K562 (cell line): ENCODE measurements at regions not wholly inside any gene's neighbourhood (a gene's known extent, or its start where the extent isn't known, plus 50 kb on each side); places are given as distances from the start of the nearest gene placed in this dataset.

Experiments
- ATAC-seq: fragments of 200-7000 bp; cut with Tn5 transposase; 3 replicates; pipeline ENCODE4 v1.9.1; 2020; ENCODE audit warnings: moderate library complexity
- BruUV-seq: library from RNA; stranded (reverse); fragments of 400-500 nt; replicated peaks from 2 replicates; lab custom pipeline; 2021; lab: Mats Ljungman, UMichigan
- CTCF ChIA-PET: fragments of 300-600 bp; formaldehyde crosslinking; extraction: SDS; loops from one replicate; lab custom pipeline; 2021; ENCODE audit warnings: low intra/inter-chr PET ratio; lab: Yijun Ruan, JAX
- POLR2A ChIA-PET: fragments of 300-600, 350-650 bp; sonication (Branson Sonifier 250); formaldehyde crosslinking; extraction: SDS; loops from one replicate; lab custom pipeline; 2021; ENCODE audit warnings: antibody characterized with exemption, inconsistent platforms; lab: Yijun Ruan, JAX
- DNase-seq, 4 experiments: peaks; one replicate each; pipeline versions ENCODE4 v3.0.0 to v3.0.0-alpha.2; 2011 to 2018; ENCODE audit warnings: low spot score in 3 of 4, mixed read lengths in 3 of 4; ENCODE audit errors: extremely low read depth in 1 of 4
- FAIRE-seq: peaks from 2 replicates; lab custom pipeline; 2011; peaks lifted over from hg19 to GRCh38; lab: Jason Lieb, UNC
- H2AFZ ChIP-seq: 2 replicates; pipeline ENCODE4 v1.6.0; 2011; ENCODE audit warnings: low read depth, low read length, control low read depth, inconsistent platforms
- H3K27ac ChIP-seq: fragments of 200-600 bp; 3 replicates; pipeline ENCODE4 v1.8.0; 2011; ENCODE audit warnings: low read depth, mild to moderate bottlenecking, control low read depth, inconsistent platforms, low read length, moderate library complexity, mixed read lengths; ENCODE audit errors: extremely low read depth
- H3K27me3 ChIP-seq, 2 experiments: fragments of 300-600 bp in 1 of 2; 2 replicates in 1 of 2; 3 replicates in 1 of 2; pipeline versions ENCODE4 v1.6.0 to v1.8.0; 2011; ENCODE audit warnings: inconsistent platforms in 2 of 2, low read length in 2 of 2, mild to moderate bottlenecking in 1 of 2, mixed read lengths in 1 of 2, moderate library complexity in 1 of 2; ENCODE audit not compliant: control insufficient read depth in 2 of 2, insufficient read depth in 2 of 2
- H3K36me3 ChIP-seq: fragments of 300-600 bp; 3 replicates; pipeline ENCODE4 v1.8.0; 2011; ENCODE audit warnings: mild to moderate bottlenecking, low read length, inconsistent platforms; ENCODE audit not compliant: control insufficient read depth, insufficient read depth
- H3K4me1 ChIP-seq, 2 experiments: fragments of 200-600 bp in 1 of 2; replicated peaks in 1 of 2; 2 replicates in 1 of 2; 3 replicates in 1 of 2; pipeline versions ENCODE4 v1.5.1 to v1.8.0; 2011; ENCODE audit warnings: inconsistent platforms in 2 of 2, low read length in 2 of 2, mild to moderate bottlenecking in 1 of 2, mixed read lengths in 1 of 2, moderate library complexity in 1 of 2; ENCODE audit not compliant: control insufficient read depth in 2 of 2, insufficient read depth in 2 of 2
- H3K4me2 ChIP-seq: 2 replicates; pipeline ENCODE4 v1.6.1; 2011; ENCODE audit warnings: low read length, control low read depth, inconsistent platforms, mixed read lengths; ENCODE audit not compliant: insufficient read depth
- H3K4me3 ChIP-seq: fragments of 200-600 bp; sonication (generic), shearing (Covaris generic); 2 replicates; pipeline ENCODE4 v1.5.1; 2016; ENCODE audit warnings: control low read depth, inconsistent platforms
- H3K79me2 ChIP-seq: fragments of 200-600 bp; 3 replicates; pipeline ENCODE4 v1.8.0; 2011; ENCODE audit warnings: low read length, inconsistent platforms; ENCODE audit not compliant: control insufficient read depth, insufficient read depth
- H3K9ac ChIP-seq, 2 experiments: 2 replicates each; pipeline versions ENCODE4 v1.6.0 to v1.6.1; 2011; ENCODE audit warnings: low read depth in 2 of 2, low read length in 2 of 2, control low read depth in 1 of 2, inconsistent platforms in 1 of 2, mild to moderate bottlenecking in 1 of 2, mixed read lengths in 1 of 2; ENCODE audit not compliant: insufficient read depth in 1 of 2
- H3K9me1 ChIP-seq: one replicate; pipeline ENCODE4 v1.6.0; 2011; ENCODE audit warnings: inconsistent platforms, mild to moderate bottlenecking, low read length, moderate library complexity; ENCODE audit not compliant: control insufficient read depth, insufficient read depth
- H3K9me3 ChIP-seq: replicated peaks from 2 replicates; pipeline ENCODE4 v1.5.1; 2011; ENCODE audit warnings: low read depth, low read length, inconsistent platforms; ENCODE audit not compliant: control insufficient read depth, insufficient read depth
- H4K20me1 ChIP-seq: replicated peaks from 2 replicates; pipeline ENCODE4 v1.6.1; 2011; ENCODE audit warnings: low read length, inconsistent platforms, mixed read lengths; ENCODE audit not compliant: control insufficient read depth, insufficient read depth
- CLOCK ChIP-seq: fragments of 250-450 bp; sonication (Bioruptor Pico); IDR thresholded peaks from 2 replicates; pipeline ENCODE4 v1.4.0; 2020; ENCODE audit warnings: mild to moderate bottlenecking, moderate library complexity, borderline replicate concordance
- RAD51 ChIP-seq: fragments of 450-650 bp; IDR thresholded peaks from 2 replicates; pipeline ENCODE4 v1.7.1; 2016; ENCODE audit warnings: low read depth, mild to moderate bottlenecking, borderline replicate concordance
- USF2 ChIP-seq: sonication (generic); formaldehyde crosslinking; IDR thresholded peaks from 2 replicates; pipeline ENCODE4 v1.5.0; 2020; ENCODE audit warnings: missing genetic modification reagents
- ZNF77 ChIP-seq: fragments of 250-450 bp; sonication (Bioruptor Pico); IDR thresholded peaks from 2 replicates; pipeline ENCODE4 v1.5.0; 2020
- WGBS: fragments of 100-300 bp; shearing (Covaris generic); methylation state at CpG from one replicate; pipeline ENCODE4 v1.1.6; 2016; ENCODE audit warnings: low coverage, mixed read lengths; ENCODE audit not compliant: insufficient coverage; ENCODE audit errors: missing lambda C conversion rate; 5-methylcytosine and 5-hydroxymethylcytosine counted together
- in situ Hi-C: fragments of 300-500 bp; cut with MboI; formaldehyde crosslinking; loops from 4 replicates; pipeline ENCODE4 v1.15.0; 2018; ENCODE audit warnings: inconsistent platforms, mixed read lengths
- intact Hi-C: fragments of 100-400 bp; cut with micrococcal nuclease; formaldehyde crosslinking; loops from 2 replicates; pipeline ENCODE4 v1.14.2; 2022
- TF ChIP-seq, protein P1 (sequence below): sonication (generic); formaldehyde crosslinking; IDR thresholded peaks from 2 replicates; pipeline ENCODE4 v1.8.0; 2022; ENCODE audit warnings: missing genetic modification reagents, mild to moderate bottlenecking, borderline replicate concordance
- TF ChIP-seq, protein P2 (sequence below): sonication (generic); formaldehyde crosslinking; IDR thresholded peaks from 2 replicates; pipeline ENCODE4 v1.9.0; 2022; ENCODE audit warnings: mild to moderate bottlenecking, missing genetic modification reagents
- TF ChIP-seq, protein P3 (sequence below): sonication (generic); formaldehyde crosslinking; IDR thresholded peaks from 2 replicates; pipeline ENCODE4 v1.8.1; 2023; ENCODE audit warnings: missing genetic modification reagents, mild to moderate bottlenecking, borderline replicate concordance

DNA sequence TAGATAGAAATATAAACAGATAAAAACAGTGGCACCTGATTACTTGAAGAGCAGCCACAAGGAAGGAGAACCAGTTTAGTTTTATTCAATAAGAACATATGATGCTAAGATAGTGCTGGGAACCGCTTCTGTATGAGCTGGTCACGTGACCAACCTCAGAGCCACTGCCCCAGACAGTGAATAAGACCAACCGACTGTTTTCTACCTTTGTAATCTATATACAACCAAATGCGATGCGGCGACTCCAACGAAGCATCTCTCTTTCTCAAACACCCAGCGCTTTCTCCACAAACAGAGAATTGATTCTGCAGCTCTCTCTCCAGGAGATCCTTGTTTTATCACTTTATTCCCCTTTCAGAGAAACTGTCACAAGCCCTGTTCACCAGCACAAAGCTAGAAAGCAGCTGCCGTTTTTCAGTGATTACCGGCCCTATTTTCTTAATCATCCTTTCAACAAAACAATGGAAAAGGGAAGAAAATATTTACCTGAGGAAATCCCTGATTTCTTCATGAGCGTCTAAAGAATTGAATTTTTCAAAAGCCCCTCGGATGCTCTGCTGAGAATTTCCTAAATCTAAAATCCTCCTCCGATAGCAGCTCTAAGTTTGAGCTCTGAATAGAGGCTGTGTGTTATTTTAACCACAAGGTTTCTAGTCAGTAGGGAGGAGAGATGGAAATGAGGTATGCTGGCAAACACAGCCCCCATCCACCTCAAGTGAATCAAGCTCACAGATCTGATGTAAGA lies 55.7 kb upstream of the JCAD start (continued):
- TF ChIP-seq, protein P1, sequence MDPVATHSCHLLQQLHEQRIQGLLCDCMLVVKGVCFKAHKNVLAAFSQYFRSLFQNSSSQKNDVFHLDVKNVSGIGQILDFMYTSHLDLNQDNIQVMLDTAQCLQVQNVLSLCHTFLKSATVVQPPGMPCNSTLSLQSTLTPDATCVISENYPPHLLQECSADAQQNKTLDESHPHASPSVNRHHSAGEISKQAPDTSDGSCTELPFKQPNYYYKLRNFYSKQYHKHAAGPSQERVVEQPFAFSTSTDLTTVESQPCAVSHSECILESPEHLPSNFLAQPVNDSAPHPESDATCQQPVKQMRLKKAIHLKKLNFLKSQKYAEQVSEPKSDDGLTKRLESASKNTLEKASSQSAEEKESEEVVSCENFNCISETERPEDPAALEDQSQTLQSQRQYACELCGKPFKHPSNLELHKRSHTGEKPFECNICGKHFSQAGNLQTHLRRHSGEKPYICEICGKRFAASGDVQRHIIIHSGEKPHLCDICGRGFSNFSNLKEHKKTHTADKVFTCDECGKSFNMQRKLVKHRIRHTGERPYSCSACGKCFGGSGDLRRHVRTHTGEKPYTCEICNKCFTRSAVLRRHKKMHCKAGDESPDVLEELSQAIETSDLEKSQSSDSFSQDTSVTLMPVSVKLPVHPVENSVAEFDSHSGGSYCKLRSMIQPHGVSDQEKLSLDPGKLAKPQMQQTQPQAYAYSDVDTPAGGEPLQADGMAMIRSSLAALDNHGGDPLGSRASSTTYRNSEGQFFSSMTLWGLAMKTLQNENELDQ (CRISPR knock-in tag) = no peak
- TF ChIP-seq, protein P2, sequence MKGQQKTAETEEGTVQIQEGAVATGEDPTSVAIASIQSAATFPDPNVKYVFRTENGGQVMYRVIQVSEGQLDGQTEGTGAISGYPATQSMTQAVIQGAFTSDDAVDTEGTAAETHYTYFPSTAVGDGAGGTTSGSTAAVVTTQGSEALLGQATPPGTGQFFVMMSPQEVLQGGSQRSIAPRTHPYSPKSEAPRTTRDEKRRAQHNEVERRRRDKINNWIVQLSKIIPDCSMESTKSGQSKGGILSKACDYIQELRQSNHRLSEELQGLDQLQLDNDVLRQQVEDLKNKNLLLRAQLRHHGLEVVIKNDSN = peak; percentile 44; the same call in 1 of the 2 replicates
- TF ChIP-seq USF2 (CRISPR knock-in tag) (peak; percentile 72), RAD51 (peak; percentile 91)

DNA sequence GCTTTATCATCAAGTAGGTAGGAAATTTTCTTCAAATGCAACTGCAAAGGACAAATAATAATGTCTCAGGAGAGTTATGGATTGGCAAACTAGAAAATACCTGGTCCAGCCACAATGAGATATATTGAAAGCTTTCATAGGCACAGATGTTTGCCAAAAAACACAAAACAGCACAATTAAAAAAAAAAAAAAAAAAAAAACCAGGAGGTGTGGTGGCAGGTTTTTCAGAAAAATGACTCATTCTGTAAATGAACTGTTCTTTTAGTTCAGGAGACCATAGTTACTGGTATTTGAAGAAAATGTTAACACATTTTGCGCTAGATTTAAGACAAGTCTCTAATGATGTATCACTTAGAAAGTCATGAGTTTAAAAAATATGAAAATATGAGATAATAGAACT lies 55.0 kb upstream of the JCAD start:
- Histone ChIP-seq H3K9me3 (no peaks in the 10 kb centered on the region), H3K27me3 (peaks cover 9 to 20% of the 10 kb centered on the region in 2 experiments; a peak in 4 of 5 replicates), H3K27ac (no peak overlapping the region), H3K9me1 (no peaks in the 10 kb centered on the region), H3K4me1 (no peaks in the 10 kb centered on the region), H2AFZ (no peak overlapping the region), H3K4me2 (no peak overlapping the region), H3K4me3 (no peak overlapping the region), H3K9ac (no peak overlapping the region), H3K79me2 (no peaks in the 10 kb centered on the region), H3K36me3 (no peaks in the 10 kb centered on the region), H4K20me1 (no peaks in the 10 kb centered on the region)
- ChIA-PET CTCF (interaction anchor here (0.6 kb wide), 1 partner anchor 348 kb away, joined by 3 read pairs; no protein-coding TSS in a partner anchor), POLR2A (no interaction called here)
- ATAC-seq = no peak
- FAIRE-seq = no peak
- DNase-seq = no peak
- 0% methylated on average over 1 of the region's 1 CpG for WGBS
- intact Hi-C loops (no loop called here), in situ Hi-C loops (no loop called here)
- no TSS peak for BruUV-seq
- TF ChIP-seq ZNF77 (CRISPR knock-in tag) (no peak), CLOCK (CRISPR knock-in tag) (no peak)
- TF ChIP-seq, protein P3, sequence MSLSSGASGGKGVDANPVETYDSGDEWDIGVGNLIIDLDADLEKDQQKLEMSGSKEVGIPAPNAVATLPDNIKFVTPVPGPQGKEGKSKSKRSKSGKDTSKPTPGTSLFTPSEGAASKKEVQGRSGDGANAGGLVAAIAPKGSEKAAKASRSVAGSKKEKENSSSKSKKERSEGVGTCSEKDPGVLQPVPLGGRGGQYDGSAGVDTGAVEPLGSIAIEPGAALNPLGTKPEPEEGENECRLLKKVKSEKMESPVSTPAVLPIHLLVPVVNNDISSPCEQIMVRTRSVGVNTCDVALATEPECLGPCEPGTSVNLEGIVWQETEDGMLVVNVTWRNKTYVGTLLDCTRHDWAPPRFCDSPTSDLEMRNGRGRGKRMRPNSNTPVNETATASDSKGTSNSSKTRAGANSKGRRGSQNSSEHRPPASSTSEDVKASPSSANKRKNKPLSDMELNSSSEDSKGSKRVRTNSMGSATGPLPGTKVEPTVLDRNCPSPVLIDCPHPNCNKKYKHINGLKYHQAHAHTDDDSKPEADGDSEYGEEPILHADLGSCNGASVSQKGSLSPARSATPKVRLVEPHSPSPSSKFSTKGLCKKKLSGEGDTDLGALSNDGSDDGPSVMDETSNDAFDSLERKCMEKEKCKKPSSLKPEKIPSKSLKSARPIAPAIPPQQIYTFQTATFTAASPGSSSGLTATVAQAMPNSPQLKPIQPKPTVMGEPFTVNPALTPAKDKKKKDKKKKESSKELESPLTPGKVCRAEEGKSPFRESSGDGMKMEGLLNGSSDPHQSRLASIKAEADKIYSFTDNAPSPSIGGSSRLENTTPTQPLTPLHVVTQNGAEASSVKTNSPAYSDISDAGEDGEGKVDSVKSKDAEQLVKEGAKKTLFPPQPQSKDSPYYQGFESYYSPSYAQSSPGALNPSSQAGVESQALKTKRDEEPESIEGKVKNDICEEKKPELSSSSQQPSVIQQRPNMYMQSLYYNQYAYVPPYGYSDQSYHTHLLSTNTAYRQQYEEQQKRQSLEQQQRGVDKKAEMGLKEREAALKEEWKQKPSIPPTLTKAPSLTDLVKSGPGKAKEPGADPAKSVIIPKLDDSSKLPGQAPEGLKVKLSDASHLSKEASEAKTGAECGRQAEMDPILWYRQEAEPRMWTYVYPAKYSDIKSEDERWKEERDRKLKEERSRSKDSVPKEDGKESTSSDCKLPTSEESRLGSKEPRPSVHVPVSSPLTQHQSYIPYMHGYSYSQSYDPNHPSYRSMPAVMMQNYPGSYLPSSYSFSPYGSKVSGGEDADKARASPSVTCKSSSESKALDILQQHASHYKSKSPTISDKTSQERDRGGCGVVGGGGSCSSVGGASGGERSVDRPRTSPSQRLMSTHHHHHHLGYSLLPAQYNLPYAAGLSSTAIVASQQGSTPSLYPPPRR = no peak
